ENCODE measurements at regions not wholly inside any gene's neighbourhood (a gene's known extent, or its start where the extent isn't known, plus 50 kb on each side); places are given as distances from the start of the nearest gene placed in this dataset.

DNA sequence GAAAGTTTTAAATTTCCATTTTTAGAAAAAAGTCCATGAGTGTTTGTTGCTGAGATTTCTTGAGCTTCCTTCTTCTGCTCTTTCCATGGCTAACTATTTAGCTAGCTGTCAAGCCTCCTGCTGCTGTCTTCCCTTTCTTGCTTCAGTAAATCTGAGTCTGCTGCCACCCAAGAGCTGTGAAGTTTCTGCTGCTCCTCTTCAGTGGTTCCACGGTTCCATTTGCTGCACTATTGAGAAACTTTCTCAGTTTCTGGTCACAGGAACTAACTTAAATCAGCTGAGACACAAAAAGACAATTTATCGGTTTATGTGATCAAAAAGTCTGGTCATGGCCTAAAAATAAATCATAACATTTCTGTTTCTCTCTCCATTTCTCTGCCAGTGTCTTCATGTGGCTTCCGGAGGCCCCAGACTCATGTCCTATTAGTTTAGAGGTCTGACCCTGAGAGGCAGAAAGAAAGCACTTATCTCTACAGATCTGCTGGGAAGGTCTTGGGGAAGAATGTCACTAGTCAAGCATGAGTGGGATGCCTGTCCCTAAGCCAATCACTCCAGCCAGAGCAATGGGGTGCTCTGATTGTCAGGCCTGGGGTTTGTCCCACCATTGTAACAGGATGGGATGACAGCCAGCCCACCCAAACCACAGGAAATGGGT lies 73.0 kb upstream of the ARL4C start:
- TF ChIP-seq, protein P1, sequence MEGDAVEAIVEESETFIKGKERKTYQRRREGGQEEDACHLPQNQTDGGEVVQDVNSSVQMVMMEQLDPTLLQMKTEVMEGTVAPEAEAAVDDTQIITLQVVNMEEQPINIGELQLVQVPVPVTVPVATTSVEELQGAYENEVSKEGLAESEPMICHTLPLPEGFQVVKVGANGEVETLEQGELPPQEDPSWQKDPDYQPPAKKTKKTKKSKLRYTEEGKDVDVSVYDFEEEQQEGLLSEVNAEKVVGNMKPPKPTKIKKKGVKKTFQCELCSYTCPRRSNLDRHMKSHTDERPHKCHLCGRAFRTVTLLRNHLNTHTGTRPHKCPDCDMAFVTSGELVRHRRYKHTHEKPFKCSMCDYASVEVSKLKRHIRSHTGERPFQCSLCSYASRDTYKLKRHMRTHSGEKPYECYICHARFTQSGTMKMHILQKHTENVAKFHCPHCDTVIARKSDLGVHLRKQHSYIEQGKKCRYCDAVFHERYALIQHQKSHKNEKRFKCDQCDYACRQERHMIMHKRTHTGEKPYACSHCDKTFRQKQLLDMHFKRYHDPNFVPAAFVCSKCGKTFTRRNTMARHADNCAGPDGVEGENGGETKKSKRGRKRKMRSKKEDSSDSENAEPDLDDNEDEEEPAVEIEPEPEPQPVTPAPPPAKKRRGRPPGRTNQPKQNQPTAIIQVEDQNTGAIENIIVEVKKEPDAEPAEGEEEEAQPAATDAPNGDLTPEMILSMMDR (IDR thresholded peaks at IDR 0.05), result no peak
- TF ChIP-seq RNF2 (IDR thresholded peaks at IDR 0.05; ENCODE audit: borderline replicate concordance, low read depth) (no peak), MYC (IDR thresholded peaks at IDR 0.05; ENCODE audit: borderline replicate concordance, low read length) (no peak), KDM5A (IDR thresholded peaks at IDR 0.05) (no peak), POLR2A (IDR thresholded peaks at IDR 0.05; ENCODE audit: low read length) (no peak), GATA3 (IDR thresholded peaks at IDR 0.05; ENCODE audit: borderline replicate concordance) (no peak), ESRRA (IDR thresholded peaks at IDR 0.05; ENCODE audit: borderline replicate concordance, low read length) (no peak), CBX8 (IDR thresholded peaks at IDR 0.05) (no peak), EHMT2 (IDR thresholded peaks at IDR 0.05; ENCODE audit: low read depth) (no peak), MAX (IDR thresholded peaks at IDR 0.05) (no peak), MAFK (IDR thresholded peaks at IDR 0.05; ENCODE audit: partially characterized antibody) (no peak)
